NCI-H2171 treated with DMSO at 0.1 percent for 48 hours (cell line): ENCODE measurements at regions not wholly inside any gene's neighbourhood (a gene's known extent, or its start where the extent isn't known, plus 50 kb on each side); places are given as distances from the start of the nearest gene placed in this dataset.
"Not testable (repeated sequence)": the region's sequence is repeated elsewhere in the genome, so short reads cannot be mapped to it uniquely, and the experiment has no call there.

Experiments
- DNase-seq: peaks from one replicate; lab custom pipeline; 2025; lab: John Stamatoyannopoulos, UW

- no peak for DNase-seq
Measured at GRCh38 chr3:80334534-80334933, 566.7 kb upstream of the ROBO1 start.

GRCh38 chr3:80331494-80332170 is 563.8 kb upstream of the ROBO1 start:
- DNase-seq = no peak

- not testable (repeated sequence) for DNase-seq
Measured at GRCh38 chr3:80314541-80314940, 546.7 kb upstream of the ROBO1 start.

- DNase-seq = no peak
Measured at GRCh38 chr3:80308637-80309036, 540.8 kb upstream of the ROBO1 start.

- no peak for DNase-seq
Measured at GRCh38 chr3:80307844-80308243, 540.0 kb upstream of the ROBO1 start.

- DNase-seq = no peak
Measured at GRCh38 chr3:80297720-80298119, 529.9 kb upstream of the ROBO1 start.

GRCh38 chr3:80285388-80285787 is 517.6 kb upstream of the ROBO1 start:
- DNase-seq = no peak

GRCh38 chr3:80283783-80284182 is 516.0 kb upstream of the ROBO1 start:
- no peak for DNase-seq

- no peak for DNase-seq
Measured at GRCh38 chr3:80278056-80278455, 510.3 kb upstream of the ROBO1 start.

- DNase-seq = no peak
Measured at GRCh38 chr3:80275120-80275519, 507.3 kb upstream of the ROBO1 start.

GRCh38 chr3:80263260-80263659 is 495.5 kb upstream of the ROBO1 start:
- no peak for DNase-seq

GRCh38 chr3:80261082-80261481 is 493.3 kb upstream of the ROBO1 start:
- DNase-seq = no peak

GRCh38 chr3:80259736-80260135 is 491.9 kb upstream of the ROBO1 start:
- DNase-seq = no peak

- no peak for DNase-seq
Measured at GRCh38 chr3:80252113-80252512, 484.3 kb upstream of the ROBO1 start.

- DNase-seq = no peak
Measured at GRCh38 chr3:80247766-80248165, 480.0 kb upstream of the ROBO1 start.

- DNase-seq = no peak
Measured at GRCh38 chr3:80244390-80244789, 476.6 kb upstream of the ROBO1 start.

- no peak for DNase-seq
Measured at GRCh38 chr3:80241791-80242190, 474.0 kb upstream of the ROBO1 start.

- no peak for DNase-seq
Measured at GRCh38 chr3:80239301-80239700, 471.5 kb upstream of the ROBO1 start.

- no peak for DNase-seq
Measured at GRCh38 chr3:80238606-80239005, 470.8 kb upstream of the ROBO1 start.

- DNase-seq = no peak
Measured at GRCh38 chr3:80238152-80238551, 470.4 kb upstream of the ROBO1 start.

- DNase-seq = no peak
Measured at GRCh38 chr3:80234706-80235105, 466.9 kb upstream of the ROBO1 start.

- DNase-seq = no peak
Measured at GRCh38 chr3:80233576-80233975, 465.8 kb upstream of the ROBO1 start.

GRCh38 chr3:80232760-80233159 is 465.0 kb upstream of the ROBO1 start:
- no peak for DNase-seq

GRCh38 chr3:80230962-80231361 is 463.2 kb upstream of the ROBO1 start:
- DNase-seq = no peak

- DNase-seq = no peak
Measured at GRCh38 chr3:80227216-80227615, 459.4 kb upstream of the ROBO1 start.
